GF-D8 (cell line): ENCODE measurements at regions not wholly inside any gene's neighbourhood (a gene's known extent, or its start where the extent isn't known, plus 50 kb on each side); places are given as distances from the start of the nearest gene placed in this dataset.

Experiments
- DNase-seq: peaks from one replicate; lab custom pipeline; 2025; lab: John Stamatoyannopoulos, UW

DNA sequence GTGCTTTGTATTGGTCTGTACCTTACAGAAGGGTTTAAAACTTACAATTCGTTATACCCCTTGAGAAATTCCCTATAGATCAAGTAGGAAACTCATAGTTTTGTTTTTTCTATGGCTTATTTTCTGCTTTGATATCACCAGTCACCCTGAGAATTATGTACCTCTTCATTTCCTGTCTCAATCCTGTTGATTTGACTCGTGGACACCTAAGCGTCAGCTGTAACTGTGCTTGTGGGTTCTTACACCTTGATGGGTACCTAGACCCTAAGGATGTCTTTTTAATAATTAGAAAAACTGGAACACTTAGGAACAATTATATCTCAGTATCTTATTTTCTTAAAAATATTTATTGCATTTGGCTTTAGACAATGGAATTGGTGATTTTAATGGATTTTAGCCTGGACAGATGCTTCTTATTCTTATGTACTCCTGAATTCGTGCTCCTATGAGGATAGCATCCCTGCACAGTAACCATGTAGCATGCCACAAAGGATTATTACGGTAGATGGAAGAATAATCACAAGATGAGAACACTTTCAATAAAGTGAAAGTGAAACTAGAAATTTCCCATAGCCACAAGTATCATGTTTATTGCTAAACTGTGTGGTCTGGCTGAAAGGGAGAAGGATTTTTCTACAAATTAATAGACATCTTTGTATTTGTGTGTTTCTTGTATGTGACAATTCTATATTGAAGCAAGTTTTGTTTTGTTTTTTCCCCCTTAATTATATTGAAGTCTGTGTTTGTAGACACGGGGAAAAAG is 1920.3 kb upstream of the WWC1 start:
- no peak for DNase-seq

GRCh38 chr5:166373817-166374216 is 1917.6 kb upstream of the WWC1 start:
- no peak for DNase-seq

DNA sequence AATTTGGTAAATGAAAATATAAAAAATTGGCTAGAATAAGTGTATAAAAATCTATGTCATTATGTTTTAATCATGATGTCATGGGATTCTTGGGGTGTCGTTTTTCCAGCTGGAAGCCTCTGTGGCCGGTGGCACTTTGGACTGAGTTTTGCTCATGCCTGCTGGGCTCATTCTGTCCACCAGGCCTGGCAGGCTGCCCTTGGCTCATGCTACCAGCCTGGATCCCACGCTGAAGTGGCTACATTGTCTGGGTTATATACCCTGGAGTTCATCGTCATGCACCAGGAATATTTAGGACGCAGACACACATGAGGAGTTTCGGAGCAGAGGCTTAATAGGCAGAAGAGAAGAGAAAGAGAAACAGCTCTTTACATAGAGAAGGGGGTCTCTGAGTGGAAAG is 1913.7 kb upstream of the WWC1 start:
- DNase-seq, result no peak

GRCh38 chr5:166379517-166379916 is 1911.9 kb upstream of the WWC1 start:
- no peak for DNase-seq

DNA sequence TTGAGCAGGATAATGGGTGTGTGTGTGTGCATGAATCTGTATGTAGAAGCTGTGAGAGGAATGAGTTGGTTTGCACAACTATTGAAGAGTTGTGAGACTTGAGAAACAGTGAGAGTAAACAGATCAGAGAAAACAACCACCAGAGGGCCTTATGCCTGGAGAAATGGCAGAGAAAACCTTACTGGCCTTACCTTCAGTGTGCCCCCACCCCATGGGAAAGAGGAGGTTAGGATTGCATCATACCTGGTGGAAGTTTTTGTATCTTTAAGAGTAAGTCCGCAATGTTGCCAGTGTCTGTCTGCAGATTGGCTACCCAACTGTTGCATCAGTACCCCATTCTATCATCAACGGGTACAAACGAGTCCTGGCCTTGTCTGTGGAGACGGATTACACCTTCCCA is 1909.4 kb upstream of the WWC1 start:
- DNase-seq, result no peak

DNA sequence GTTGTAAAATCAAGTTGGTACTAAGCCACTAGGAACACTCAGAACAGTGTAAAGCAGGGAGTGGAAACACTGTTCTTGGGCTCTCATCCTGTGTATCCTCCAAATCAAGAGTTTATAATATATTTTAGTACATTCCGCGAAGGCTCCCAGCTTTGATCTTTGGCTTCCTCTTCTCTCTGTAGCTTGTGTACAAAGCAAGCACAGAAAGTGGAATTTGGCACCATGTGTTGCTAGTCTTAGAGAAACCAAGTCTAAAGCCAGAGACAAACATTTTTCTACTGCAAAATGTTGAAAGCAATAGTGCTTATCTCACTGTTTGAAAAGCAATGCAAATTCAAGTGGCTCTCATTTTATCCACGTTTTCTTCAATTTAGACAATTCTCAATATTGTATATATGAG is 1893.3 kb upstream of the WWC1 start:
- DNase-seq, result no peak

DNA sequence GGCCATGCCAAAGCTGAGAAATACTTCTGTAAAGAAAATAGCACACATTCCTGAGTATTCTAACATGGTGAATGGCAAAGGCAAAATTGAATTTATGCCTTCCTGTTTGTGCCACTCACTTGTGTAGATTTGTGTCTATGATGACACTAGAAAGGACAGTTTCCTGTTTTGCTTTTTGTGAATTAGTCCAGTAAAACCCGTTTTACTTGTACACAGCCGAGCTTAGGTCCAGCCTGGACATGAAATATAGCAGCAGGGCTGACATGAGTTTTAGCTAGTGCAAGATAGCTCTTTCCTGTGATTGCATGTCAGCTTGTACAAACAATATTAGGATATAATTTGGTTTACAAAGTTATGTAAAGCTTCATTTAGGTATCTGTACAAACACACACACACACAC is 1891.7 kb upstream of the WWC1 start:
- DNase-seq, result no peak

DNA sequence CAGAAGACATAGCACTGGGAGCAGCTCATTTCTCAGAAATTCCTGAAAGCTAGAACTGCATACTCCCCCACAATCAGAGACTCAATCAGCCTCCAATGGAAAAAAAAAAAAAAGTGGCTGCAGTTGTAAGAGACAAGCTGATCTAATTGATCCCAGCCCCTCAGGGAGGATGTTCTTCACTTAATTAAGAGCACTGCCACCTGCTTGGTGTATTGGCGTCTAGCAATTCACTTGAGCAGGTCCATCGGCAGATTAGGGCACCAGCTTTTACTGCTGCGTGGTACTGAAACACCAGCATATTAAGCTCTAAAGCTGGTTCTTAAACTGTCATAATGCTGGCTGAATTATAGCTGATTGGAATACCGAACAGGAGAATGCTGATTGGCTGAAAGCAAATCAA is 1890.1 kb upstream of the WWC1 start:
- no peak for DNase-seq

DNA sequence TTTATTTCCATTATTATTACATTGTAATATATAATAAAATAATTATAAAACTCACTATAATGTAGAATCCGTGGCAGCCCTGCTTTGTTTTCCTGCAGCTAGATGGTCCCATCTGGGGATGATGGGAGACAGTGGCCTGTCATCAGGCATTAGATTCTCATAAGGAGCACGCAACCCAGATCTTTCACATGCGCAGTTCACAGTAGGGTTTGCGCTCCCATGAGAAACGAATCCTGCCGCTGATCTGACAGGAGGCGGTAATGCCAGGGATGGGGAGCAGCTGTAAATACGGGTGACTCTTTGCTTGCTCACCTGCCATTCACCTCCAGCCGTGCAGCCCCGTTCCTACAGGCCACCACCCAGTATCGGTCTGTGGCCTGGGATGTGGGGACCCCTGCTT is 1879.3 kb upstream of the WWC1 start:
- DNase-seq, result no peak

GRCh38 chr5:166427211-166427610 is 1864.2 kb upstream of the WWC1 start:
- DNase-seq, result no peak

DNA sequence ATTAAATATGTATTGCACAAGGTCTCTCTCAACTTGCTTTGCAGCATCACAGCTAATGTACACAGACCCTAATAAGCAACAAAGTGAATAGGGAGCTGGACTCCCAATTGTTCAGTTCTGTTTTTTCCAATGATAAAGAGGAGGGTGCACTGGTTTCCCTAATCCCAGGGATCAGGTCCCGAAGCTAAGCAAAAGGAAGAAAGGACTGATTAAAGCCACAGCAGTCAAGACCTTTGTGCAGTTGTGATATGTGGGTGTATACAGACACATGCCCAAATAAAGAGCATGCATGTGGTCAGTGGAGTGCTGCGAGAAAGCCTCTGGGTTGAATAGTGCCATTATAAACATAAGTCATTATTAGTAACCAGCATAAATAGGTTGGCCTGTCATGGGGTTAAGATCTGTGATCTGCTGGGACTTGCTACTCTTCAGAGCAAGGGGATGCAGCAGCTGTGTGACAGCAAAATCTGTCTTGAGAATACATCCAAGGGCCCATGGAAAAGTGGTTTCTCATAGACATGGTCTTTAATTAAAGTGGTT is 1863.1 kb upstream of the WWC1 start:
- DNase-seq, result no peak

- no peak for DNase-seq
Observed at GRCh38 chr5:166430491-166431319, 1860.7 kb upstream of the WWC1 start.

DNA sequence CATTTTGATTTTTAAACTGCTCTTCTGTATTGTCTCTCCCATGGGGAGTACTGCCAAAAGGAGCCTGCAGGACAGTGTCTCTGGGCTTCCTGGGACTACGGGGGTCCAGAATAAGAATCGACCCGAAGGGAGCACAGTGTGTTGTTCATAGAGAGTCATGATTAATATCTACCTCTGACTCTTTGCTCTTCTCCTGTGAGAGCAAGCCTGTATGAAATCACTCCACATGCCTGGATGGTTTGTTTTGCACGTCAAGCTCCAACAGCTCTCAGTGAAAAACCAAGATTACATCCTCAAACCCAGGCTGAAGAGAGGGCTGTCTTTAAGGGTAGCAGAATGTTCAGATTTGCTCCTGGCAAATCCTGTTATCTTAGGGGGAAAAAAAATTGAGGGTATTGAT is 1860.0 kb upstream of the WWC1 start:
- DNase-seq, result no peak

GRCh38 chr5:166433679-166434078 is 1857.8 kb upstream of the WWC1 start:
- DNase-seq, result no peak

DNA sequence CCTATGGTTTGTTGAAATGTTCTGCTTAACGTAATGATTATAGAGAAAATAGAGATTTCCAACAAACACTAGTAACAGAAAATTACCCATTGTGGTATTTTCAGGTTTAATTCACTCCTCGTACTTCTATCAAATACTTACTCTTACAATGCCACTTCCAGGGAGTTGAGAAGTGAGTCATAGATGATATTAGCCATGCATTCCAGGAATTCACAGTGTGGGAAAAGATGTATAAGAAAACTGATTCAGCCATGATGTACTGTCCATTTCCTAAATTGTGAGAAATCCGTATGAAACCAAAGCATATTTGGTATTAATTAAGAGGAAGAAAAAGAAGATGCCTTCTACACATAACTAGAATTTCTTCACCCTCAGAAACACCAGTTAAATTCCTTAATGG is 1854.6 kb upstream of the WWC1 start:
- no peak for DNase-seq

DNA sequence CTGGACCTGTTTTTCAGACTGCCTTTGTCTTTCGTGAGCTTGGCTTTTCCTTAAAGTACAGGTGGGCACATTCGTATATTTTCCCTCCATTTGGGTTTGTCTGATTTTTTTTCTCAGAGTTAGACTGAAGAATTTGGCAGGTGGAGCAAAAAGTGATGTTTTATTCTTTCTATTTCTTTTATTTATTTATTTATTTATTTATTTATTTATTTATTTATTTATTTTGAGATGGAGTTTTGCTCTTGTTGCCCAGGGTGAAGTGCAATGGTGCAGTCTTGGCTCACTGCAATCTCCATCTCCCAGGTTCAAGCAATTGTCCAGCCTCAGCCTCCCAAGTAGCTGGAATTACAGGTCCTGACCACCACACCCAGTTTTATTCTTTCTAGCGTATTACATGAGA is 1805.1 kb upstream of the WWC1 start:
- no peak for DNase-seq

GRCh38 chr5:166488560-166488959 is 1802.9 kb upstream of the WWC1 start:
- no peak for DNase-seq

GRCh38 chr5:166493040-166493439 is 1798.4 kb upstream of the WWC1 start:
- DNase-seq, result no peak

DNA sequence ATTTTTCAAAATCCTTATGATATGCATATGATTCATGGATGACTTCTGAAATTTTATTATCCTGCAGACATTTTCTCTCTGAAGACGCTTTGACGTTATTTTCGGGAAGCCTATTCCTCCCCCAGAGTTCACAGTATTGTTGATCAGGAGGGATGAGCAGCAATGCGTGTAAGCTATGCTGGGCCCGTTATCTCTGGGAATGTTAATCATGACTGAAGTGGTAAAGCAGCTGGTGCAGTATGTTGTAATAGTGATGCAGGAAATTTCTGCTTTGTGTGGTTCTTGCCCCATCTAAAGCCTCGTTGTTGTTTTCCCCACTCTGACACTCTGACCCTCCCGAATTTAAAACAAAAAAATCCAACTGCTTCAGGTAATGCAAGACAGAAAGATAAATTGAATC is 1797.8 kb upstream of the WWC1 start:
- no peak for DNase-seq

DNA sequence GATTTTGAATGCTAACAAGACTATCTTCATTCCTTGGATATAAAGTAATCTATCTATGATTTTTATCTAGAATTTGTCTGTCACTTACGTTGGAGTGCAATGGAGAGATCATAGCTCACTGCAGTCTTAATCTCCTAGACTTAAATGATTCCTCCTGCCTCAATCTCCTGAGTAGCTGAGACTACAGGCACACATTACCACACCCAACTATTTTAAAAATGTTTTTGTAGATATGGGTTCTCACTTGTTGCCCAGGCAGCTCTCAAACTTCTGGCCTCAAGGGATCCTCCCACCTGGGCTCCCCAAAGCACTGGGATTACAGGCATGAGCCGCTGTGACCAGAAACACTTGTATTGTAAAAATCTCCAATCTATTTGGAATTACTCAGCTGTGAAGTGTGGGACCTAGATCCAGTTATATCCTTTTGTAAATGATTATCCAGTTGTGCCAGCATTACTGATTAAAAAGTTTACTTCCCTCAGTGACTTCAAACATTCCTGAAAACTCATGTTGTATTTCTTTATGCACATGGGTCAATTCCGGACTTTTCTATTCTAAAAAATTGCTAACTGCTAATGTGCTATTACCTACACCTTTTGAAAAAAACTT is 1793.8 kb upstream of the WWC1 start:
- no peak for DNase-seq

DNA sequence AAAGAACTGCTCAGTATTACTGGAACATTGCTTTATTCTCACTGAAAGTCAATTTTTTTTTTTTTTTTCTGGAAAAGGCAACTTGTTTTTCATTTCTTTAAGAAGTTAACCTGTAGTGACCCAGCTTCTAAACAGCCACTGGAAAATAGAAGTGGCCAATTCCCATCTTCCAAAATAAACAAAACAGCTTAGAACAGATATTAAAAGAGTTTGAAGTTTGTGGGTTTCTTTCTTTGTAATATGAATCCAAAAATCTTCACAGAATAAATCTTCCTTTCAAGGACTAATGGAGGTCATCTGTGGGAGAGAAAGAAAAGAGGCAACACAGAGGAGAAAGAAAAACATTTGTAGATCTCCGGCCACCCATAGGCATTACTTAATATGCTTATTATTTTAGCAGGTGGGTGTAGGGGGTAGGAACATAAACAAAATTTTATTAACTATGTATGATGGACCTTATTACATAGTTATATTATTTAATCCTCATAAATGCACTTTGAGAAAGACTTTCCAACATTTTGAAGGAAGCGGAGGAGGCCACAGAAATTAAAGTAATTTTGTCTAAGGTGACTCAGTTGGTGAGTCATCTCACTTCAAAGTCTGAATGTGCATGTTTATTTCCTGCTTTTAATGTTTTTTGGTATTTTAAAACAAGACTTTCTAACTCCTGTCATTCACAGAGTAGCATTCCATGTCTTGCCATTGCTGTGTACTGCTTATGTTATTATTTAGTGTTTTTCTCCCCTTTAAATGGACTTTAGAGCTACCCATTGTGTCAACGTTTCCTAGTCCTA is 1791.8 kb upstream of the WWC1 start:
- DNase-seq, result no peak

DNA sequence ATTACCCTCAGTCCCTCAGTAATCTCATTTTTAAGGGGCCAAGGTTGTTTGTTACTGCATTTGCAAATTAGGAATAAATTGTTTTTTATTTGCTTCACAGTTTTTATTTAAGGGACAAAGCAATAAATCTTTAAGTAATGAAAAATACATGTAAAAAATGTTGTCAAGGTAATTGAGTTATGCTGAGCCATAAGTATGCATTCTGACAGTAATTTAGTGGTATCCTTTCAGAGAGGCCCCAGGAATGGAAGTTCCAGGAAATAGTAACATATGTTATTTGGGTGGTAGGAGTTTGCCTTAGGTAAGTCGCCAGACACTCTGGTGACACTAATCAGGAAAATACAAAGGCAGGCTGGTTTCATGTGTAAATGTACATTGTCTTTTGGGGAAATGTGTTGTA is 1787.9 kb upstream of the WWC1 start:
- DNase-seq, result no peak
